LNCaP clone FGC (cell line): ENCODE measurements at regions not wholly inside any gene's neighbourhood (a gene's known extent, or its start where the extent isn't known, plus 50 kb on each side); places are given as distances from the start of the nearest gene placed in this dataset.

Source experiments
- DNase-seq: peaks from one replicate; pipeline ENCODE4 v3.0.0-alpha.2; 2011; ENCODE audit warnings: low read depth
- H3K4me3 ChIP-seq: 2 replicates; pipeline ENCODE4 v1.5.1; 2011; ENCODE audit warnings: mild to moderate bottlenecking, low read depth, low read length, control low read depth
- TF ChIP-seq, protein P1 (sequence below): IDR thresholded peaks from 2 replicates; pipeline ENCODE4 v1.5.1; 2012; ENCODE audit warnings: mild to moderate bottlenecking; ENCODE audit not compliant: control insufficient read depth, insufficient read depth; ENCODE audit errors: extremely low read depth

DNA sequence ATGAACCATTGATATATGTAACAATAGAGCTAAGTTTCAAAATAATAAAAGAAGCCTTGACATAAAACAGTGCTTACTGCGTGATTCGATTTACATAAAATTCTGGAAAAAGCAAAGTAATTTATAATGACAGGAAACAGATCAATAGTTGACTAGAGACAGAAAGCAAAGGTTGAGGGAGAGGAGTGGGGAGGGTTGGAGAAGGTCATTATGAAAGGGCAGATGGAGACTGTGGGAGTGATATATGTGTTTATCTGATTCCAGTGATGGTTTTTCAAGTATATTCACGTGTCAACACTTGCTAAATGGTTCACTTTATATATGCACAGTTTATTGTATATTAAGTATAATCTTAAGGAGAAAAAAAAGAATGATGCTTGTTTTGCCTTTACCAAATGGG is 1885.7 kb upstream of the NUDT12 start:
- no peak for DNase-seq
- H3K4me3 ChIP-seq: no peak overlapping the region
- TF ChIP-seq, protein P1, sequence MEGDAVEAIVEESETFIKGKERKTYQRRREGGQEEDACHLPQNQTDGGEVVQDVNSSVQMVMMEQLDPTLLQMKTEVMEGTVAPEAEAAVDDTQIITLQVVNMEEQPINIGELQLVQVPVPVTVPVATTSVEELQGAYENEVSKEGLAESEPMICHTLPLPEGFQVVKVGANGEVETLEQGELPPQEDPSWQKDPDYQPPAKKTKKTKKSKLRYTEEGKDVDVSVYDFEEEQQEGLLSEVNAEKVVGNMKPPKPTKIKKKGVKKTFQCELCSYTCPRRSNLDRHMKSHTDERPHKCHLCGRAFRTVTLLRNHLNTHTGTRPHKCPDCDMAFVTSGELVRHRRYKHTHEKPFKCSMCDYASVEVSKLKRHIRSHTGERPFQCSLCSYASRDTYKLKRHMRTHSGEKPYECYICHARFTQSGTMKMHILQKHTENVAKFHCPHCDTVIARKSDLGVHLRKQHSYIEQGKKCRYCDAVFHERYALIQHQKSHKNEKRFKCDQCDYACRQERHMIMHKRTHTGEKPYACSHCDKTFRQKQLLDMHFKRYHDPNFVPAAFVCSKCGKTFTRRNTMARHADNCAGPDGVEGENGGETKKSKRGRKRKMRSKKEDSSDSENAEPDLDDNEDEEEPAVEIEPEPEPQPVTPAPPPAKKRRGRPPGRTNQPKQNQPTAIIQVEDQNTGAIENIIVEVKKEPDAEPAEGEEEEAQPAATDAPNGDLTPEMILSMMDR: no peak

DNA sequence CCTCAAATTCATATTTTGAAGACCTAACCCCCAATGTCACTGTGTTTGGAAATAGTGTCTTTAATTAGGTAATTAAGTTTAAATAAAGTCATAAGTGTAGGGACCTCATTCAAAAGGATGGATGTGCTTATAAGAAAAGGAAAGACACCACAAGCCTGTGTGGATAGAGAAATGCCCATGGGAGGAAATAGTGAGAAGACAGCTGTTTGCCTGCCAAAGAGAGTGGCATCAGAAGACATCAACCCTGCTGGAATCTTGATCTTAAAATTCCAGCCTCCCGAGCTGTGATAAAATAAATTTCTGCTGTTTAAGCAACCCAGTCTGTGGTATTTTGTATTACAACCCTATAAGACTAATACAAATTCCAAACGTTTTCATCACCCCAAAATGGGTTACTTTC is 1867.9 kb upstream of the NUDT12 start:
- TF ChIP-seq, protein P1: no peak
- DNase-seq: no peak
- no peak overlapping the region for H3K4me3 ChIP-seq

DNA sequence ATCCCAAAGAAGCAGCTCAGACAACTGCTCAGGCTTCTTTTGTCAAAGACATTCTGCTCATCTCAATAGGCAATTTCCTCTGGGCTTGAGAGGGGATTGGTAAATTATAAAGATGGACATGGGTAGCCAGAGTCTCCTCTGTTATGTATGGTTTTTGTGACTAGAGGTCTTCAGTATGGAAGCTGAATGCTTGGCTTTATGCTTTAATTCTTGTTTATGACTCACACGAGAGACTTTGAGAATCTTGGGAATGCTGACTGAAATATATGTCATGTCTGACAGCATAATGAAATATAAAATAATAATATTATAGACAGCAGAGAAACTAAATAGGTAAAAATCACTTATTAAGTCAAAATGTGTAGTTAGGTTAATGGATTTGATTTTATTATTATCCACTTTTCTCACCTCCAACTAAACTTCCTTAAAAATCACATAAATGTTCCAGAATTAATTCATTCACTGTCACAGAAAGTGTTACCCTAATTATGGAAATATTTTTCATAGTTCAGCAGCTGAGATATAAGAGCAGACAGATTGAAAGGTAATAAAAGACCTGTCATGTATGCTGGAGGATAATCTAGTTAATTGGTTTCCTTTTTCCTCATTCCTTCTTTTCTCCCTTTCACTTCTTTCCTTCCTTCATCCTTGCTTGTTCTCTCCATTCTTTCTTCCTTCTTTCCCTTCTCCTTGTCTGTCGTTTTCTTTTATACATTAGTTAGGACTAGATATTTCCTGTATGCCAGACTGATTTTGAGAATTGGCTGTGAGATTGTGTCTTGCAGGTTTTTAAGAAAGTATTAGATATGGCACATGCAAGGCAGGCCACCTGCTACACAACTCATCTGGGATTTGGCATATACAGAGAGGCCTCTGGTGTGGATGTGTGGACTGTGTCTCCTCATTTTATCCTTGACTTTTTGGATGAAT is 1866.1 kb upstream of the NUDT12 start:
- no peak overlapping the region for H3K4me3 ChIP-seq
- no peak for DNase-seq
- TF ChIP-seq, protein P1: no peak

- DNase-seq: no peak
- no peak overlapping the region for H3K4me3 ChIP-seq
- TF ChIP-seq, protein P1: no peak
Measured at GRCh38 chr5:105414067-105414466, 1851.5 kb upstream of the NUDT12 start.

- DNase-seq: no peak
- TF ChIP-seq, protein P1: no peak
- H3K4me3 ChIP-seq: no peak overlapping the region
Measured at GRCh38 chr5:105413406-105413990, 1850.9 kb upstream of the NUDT12 start.

DNA sequence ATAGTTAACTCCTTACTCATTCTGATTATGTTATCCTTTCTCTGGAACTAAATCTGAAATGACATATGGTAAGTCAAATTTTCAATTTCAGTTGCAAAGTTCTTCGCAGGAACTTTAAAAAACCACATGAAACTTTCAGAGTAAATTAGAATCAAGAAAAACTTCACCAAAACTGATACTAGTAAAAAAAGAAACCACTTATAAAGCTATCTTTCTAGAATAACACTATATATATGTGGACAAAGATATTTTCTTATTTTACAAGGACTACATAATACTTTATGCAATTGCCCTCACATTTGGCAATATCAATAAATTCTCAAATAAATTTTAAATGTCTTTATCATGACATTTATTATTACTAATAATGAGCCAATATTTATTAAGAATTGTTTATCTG is 1847.1 kb upstream of the NUDT12 start:
- TF ChIP-seq, protein P1: no peak
- DNase-seq: no peak
- H3K4me3 ChIP-seq: no peak overlapping the region
